ENCODE measurements at regions not wholly inside any gene's neighbourhood (a gene's known extent, or its start where the extent isn't known, plus 50 kb on each side); places are given as distances from the start of the nearest gene placed in this dataset.

DNA sequence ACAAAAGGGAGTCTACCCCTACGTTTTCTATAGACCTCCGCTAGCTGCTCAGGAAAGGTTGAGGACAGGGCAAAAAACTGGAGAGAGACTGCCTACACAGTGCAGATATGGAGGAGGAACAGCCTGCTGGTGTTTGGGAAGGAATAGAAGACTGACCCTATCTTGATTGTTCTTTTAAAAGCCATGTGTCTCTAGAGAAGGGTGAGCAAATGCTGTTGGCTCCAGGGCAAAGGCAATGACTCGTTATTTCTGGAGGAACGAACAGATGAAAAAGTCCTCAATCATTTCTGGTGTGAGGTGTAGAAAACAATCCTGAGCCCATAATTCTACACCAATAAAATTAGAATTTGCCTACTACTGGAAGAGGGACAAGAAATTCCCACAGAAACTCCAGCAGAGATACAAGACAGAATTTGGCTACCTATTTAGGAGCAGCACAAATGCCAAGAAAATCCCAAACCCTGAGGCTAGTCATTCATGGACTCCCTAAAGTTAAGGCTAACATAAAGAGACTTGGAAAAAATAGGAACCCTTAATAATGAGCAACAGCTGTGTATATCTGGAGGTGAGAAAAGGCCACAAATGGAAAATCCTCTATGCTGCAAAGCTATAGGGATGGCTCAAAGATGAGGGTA, 1206.3 kb upstream of the CNTN5 start:
- DNase-seq = no peak

DNA sequence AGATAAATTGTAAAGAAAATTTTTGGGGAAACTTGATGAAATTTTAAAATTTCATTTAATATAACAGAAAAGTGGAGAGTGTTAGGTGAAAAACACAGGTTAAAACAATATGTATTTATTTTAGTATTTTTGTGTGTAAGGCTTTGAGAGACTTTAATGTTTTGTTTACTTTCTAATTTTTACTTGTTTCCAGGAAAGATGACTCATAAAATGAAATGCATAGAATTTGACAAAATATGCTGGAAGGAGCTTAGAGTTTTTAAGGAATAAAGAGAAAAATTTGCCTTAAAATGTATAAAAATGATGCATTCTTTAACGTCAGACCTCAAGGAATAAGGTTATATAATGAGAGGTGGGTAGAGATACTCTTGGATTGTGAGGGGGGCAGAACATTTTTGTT, 1205.1 kb upstream of the CNTN5 start:
- DNase-seq = no peak

DNA sequence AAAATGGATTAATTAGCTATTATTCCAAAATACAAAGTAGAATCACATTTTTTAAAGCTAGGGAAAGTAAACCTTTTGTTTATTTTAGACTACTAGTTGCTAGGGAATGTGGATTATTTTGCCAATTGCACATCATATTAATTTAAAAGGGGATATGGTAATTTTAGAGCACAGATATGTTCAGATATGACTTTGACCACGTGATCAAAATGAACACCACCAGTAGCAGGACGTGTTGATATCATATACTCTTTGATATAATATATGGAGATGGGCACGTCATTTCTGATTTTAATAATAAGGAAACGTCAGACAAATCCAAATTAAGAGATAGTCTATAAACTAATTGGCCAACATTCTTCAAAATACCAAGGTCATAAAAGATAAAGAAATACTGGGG, 1188.3 kb upstream of the CNTN5 start:
- DNase-seq = no peak

DNA sequence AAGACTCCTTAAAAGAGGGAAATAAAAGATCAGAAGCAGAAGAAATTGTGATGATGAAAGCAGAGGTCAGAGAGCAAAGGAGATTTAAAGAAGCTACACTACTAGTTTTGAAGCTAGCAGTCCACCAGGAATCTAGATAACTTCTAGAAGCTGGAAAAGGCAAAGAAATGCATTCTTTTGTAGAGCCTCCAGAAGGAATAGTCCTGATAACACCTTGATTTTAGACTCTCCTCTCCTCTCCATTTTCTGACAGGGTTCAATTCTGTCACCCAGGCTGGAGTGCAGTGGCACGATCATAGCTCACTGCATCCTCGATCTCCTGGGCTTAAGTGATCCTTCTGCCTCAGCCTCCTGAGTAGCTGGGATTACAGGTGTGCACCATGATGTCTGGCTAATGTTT, 1187.3 kb upstream of the CNTN5 start:
- DNase-seq = no peak

DNA sequence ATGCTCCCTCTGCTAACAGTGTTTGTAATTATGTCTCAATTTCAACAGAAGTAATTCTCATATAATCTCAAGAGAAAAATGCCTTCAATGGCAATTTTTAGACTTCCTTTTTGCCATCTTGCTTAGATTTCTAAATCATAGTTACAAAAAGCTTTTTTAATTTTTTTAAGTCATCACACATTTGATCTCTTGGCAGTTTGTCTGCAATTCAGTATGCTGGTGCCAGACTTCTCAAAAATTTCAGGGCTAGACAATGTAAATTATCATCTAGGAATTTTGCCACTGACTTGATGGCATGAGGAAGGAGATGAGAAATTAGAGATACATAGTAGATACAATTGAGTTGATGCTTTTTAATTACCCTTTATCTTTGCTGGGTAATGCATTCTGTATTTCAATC, 1176.7 kb upstream of the CNTN5 start:
- no peak for DNase-seq

DNA sequence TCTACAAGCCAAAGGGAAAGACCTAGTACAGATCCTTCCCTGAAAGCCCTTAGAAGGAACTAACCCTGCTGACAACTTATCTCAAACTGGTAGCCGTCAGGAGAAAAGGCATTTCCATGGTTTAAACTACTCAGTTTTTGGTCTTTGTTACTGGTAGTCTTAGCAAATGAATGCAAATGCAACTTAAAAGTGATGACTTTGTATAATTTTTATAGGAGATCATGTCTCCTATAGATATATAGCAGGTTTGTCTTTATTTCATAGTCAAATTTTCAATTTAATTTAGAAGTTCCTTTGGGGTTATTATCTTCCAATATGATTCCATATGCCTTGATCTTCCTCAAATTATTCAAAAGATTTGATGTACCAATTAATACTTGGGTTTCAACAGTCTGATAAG, 1173.0 kb upstream of the CNTN5 start:
- no peak for DNase-seq

DNA sequence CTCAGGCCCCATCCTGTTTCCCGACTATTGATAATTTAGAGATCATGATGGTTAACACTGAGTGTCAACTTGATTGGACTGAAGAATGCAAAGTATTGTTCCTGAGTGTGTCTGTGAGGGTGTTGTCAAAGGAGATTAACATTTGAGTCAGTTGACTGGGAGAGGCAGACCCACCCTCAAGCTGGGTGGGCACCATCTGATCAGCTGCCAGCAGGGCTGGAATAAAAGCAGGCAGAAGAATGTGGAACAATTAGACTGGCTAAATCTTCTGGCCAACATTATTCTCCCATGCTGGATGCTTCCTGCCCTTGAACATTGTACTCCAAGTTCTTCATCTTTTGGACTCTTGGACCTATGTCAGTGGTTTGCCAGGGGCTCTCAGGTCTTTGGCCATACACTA, 1170.0 kb upstream of the CNTN5 start:
- no peak for DNase-seq

DNA sequence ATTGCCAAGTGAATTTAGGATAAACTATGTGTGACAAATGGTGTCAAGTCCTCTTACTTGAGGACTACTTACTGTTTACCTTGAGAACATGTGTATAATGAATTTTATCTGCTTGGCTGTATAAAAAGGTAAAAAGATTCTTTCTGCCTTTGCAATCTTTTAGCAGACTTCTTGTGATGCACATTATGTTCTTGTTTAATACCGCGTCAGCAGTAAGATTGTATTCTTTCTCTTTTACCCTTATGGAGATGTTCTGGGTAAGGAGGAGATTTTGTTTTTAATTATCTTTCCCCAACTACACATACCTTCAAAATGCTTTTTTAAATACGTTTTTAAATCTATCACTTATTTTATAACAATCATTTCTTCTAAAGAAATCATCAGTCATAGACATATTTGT, 1166.4 kb upstream of the CNTN5 start:
- no peak for DNase-seq

DNA sequence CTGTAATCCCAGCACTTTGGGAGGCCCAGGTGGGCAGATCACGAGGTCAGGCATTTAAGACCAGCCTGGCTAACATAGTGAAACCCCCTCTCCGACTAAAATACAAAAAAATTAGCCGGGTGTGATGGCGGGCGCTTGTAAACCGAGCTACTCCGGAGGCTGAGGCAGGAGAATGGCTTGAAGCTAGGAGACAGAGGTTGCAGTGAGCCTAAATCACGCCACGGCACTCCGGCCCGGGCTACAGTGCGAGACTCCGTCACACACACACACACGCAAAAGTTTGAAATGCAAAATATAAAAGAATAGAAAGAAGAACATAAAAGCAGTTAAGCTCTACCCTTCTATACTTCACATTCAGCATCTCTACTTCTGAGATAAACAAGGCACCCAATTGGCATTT, 1165.9 kb upstream of the CNTN5 start:
- DNase-seq = no peak

DNA sequence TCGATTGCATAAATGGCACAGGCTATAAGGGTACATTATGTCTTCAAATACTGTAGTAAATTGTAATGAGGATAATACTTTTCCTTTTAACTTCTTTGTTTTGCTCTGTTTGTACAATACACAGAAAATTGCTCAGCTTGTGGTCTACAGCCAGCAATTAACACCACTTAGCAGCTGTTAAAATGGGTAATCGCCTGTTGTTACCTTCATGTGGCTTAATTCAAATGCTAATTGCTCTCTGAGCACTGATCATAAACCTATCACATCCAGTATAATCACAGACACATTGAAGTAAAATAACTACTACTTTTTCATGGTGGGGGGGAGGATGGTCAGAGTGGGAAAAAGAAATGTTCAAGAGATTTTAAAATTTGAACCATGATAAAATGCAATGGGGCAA, 1164.1 kb upstream of the CNTN5 start:
- no peak for DNase-seq

DNA sequence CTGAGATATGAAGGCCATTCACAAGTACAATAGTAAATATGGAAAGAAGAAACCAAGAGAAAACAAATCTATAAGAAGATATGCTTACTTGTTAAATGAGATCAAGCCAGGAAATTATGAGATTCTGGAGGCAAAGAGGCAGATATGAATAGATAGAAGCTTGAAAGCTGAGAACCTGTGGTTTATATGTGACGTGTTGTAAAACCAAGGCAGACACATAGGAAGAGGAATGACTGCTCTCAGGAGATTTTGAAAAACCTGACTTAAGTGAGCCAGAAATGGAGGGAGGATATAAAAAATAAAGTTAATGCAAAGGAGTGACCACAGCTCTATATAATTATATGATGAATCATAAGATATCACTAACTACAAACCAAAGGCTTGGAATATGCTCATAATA, 1160.5 kb upstream of the CNTN5 start:
- no peak for DNase-seq

DNA sequence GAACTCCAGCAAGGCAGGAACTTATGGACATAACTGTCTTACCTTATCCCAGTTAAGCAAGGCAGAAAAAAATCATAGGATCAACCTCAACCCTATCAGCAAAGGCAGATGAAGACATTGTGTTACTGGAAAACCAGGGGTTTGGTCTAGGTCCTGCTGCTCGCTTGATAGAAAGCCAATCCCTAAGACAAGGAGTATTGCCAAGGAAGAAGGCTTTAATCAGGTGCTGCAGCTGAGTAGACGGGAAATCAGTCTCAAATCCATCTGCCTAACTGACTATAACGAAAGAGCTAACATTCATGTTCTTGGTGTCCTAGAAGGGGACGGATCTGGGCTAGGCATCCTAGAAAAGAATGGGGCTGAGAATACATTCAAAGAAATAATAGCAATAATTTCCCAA, 1158.7 kb upstream of the CNTN5 start:
- no peak for DNase-seq

DNA sequence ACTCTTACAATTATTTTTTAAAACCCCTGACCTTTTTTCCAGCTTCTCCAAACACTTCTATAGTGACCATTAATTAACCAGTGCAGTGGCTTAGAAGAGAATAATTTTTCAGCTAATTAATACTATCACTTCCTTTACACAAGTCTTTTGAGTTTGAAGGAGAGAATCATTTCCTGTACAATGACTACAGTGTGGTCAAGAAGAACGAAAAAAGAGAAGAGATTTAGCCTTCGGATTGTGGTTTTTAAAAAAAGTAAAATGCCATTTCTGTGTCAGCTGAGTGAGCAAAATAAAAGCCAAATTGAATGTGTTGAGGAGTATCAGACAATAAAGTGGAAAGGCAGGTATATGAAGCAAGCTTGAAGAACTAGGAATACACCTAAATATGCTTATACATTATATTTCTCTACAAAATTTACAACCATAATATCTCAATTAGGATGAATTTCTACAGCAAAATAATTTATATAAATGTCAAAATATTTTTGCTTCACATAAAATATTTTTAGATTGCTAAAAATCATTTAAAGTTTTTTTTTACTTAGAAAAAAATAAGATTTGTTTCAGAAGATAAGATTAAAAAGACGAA, 1155.2 kb upstream of the CNTN5 start:
- no peak for DNase-seq

DNA sequence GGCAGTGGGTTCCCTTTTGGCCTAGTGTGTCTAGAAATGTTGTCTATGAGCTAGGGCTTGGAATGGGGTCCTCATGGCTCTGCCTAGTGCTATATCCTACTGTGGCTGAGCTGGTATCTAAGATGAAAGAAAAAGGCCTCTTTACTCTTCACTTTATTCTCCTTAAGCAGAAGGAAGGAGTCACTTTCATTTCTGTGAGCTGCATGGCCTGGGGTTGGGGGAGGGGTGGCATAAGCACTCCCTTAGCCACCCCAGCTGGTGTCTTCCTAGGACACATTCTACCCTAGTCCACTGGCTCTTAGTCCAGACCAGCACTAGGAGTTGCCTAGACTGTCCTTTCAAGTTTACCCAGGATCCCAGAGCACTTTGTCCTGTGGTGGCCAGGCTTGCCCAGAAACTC, 1148.9 kb upstream of the CNTN5 start:
- no peak for DNase-seq

DNA sequence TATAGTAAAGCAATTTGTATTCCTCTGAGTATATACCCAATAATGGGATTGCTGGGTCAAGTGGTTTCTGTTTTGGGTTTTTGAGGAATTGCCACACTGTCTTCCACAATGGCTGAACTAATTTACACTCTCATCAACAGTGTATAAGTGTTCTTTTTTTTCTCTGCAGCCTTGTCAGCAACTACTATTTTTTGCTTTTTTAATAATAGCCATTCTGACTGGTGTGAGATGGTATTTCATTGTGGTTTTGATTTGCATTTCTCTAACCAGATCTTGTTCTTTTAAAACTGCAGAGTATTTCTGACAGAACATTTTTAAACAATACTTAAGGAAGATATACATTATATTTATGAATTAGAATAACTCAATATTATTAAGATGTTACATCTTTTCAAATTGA, 1140.5 kb upstream of the CNTN5 start:
- no peak for DNase-seq

DNA sequence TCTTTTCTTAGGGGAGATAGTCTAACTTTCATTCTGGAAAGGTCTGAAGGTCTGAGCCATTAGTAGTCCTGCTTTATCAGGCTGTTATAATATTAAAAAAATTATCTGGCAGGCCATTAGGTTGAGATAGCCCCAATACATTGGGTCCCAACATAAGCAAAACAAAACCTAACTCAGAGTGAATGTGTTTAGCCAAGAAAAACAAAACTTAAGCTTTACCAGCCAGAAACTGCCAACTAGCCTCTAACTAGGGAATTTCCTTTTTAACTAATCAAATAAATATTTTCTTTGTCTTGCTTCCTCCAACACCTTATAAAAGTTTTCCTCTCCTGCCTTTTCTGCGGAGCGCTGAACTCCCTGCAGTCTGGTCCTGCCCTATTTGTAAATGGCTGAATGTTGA, 1137.7 kb upstream of the CNTN5 start:
- no peak for DNase-seq

DNA sequence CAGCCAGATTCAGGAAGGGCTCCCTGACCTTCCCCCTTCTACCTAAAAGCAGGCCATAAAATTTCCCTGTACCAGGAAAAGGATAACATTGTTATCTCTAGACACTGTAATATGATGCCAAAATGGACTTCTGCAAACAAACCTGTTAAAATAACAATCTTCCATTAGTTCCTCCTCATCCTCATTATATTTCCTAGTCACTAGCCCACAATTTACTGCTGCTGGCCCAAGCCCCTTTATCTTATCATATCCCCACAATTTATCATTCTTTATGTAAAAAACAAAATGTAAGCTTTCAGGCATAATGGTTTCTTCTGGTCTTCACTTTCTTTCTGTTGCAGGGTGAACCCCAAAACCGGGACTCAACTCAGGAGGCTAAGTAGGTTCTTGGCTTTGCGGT, 1132.1 kb upstream of the CNTN5 start:
- no peak for DNase-seq

DNA sequence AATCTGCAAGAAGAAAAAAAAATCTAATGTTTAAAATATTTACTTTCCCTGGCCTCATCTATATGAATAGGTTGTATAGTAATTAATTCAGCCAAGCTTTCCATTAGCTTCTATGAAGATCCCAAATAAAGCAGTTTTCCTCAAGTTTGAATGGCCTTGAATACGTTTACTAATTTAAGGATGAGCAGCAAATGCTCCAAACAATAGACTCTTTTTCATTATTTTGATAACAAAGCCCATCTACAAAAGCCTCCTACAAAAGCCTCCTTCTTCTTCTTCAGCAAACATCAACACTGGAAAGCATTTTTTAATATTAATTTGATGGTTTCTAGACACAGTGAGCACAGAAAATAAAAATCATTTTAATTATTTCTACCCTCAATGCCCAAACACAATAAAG, 1130.3 kb upstream of the CNTN5 start:
- DNase-seq = no peak

DNA sequence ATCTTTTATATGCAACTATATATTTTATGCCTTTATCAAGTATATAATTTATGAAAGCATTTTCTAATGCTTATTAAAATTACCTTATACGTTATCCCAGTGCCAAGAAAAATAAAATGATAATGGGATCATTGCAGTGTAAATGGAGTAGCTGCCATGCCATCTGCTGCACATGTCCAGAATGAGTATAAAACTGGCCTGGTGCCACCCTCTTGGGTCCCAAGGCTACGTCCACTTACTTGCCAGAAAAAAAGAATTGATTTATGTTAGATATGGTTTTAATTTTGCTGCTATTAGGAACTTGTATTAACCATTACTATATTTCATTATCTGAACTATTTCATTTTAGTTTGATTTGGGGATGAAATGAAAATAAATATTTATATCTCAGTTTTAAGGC, 1127.1 kb upstream of the CNTN5 start:
- DNase-seq = no peak

DNA sequence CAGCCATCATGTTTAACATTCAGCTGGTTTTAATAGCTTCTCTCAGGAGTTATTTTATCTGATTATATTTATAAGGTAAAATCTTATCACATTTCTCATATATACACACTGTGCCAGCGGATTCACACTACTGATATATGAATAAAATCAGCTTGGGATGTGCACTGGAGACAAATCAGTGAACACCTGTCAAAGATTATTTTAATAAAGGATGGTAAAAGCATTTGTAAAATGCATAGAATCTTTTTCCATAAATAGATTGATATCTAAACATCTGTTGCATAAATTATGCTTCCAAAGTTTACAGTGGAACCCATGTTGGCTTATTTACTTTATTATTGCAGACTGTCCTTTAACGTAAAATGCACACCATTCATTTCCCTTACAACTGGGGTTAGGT, 1125.8 kb upstream of the CNTN5 start:
- no peak for DNase-seq

DNA sequence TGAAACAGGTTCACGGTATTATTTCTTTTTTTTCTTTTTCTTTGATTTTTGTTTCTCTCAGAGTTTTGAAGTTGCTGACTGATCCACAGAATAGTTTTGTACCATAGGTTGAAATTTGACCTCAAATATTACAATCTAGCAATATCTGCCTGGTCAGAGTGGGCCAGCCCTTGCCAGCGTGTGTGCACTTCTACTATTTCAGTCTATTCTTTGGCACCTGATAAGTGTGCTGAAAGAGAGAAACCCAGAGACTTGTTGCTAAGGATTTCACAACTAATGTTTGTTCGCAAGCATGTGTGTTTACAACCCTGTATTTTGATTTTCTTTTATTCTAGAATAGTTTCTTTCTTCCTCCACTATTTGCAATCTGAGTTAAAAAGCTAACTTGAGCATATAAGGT, 1125.2 kb upstream of the CNTN5 start:
- no peak for DNase-seq

DNA sequence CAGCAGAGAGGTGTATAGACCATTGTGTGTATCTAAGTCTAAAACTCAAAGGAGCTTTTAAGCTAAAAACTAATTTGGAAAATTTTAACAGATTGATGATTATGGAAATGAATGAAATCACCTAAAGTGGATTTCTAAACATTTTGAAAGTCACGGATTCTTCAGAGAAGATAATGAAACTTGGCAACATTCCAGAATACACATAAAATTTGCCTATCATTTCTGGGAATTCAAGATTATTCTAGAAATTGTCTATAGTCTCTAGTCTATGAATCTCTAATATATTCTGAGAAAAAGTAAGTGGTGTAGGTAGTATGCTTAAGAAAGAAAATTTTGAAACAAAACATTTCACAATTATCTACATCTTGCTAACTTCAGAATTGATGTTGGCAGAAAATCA, 1117.9 kb upstream of the CNTN5 start:
- no peak for DNase-seq

DNA sequence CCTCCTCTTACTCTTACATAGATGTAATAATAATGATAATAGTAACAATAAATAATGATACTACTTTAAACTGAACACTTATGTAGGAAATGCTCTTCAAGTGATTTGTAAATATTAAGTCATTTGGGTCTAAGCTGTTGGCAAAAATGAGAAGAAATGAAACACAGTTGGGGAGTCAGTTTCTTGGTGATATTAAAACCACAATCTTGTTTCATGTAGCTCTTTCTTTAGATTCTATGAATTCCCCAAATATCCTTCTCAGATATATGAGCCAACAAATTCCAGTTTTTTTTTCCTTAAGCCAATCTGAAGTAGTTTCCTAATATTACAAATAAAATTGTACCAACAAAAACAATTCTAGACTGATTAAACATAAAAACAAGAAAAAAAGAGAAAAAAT, 1115.6 kb upstream of the CNTN5 start:
- DNase-seq = no peak

DNA sequence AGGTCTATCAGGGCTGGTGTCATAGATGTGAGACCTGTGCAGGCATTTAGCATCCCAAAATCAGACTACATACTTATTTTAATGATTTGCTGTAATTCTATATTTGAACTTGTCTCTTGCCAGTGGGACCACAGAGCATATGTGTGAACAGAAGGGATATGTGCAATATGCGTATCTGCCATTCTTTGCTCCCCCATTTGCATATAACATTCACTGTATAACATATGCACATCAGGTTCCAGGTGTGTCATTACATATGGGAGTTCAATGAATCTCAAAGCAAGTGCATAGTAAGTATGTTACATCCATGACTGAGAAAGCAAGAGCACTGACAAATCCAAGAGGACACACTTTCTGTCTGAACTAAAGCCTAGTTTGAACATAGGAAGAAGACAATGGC, 1115.1 kb upstream of the CNTN5 start:
- DNase-seq = no peak

DNA sequence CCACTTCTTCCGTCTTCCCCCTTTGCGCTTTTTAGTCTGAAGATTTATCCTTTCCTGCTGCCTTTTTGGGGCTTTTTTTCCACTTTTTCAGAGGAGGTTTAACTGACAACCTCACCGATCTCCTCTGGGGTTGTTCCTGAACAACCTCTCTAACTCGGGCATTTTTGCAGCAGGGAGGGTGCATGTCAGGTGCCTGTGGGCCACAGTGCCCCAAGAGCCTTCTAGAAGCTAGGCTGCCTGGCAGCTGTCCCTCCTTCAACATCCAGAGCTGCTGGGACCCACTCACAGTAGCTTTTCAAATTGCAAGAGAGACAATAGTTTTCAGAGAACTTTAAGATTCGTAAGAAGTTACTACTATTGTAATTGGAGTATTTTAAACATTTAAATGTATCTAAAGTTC, 1112.4 kb upstream of the CNTN5 start:
- DNase-seq = no peak

Data from KG1 (cell line).